Tibial artery (tissue), 4 donors: ENCODE measurements at regions not wholly inside any gene's neighbourhood (a gene's known extent, or its start where the extent isn't known, plus 50 kb on each side); places are given as distances from the start of the nearest gene placed in this dataset.

Experiments
- DNase-seq, 2 donors: peaks; one replicate each; pipeline ENCODE4 v3.0.0-alpha.2; 2019
- H3K27ac ChIP-seq, 2 donors: fragments of 200-600 bp; sonication (generic) in 1 of 2; 1 replicate in 1 of 2; 2 replicates in 1 of 2; pipeline ENCODE4 v1.5.1; 2018 to 2019; ENCODE audit warnings: mild to moderate bottlenecking in 1 of 2
- H3K27me3 ChIP-seq, 2 donors: fragments of 200-600 bp; sonication (generic) in 1 of 2; one replicate each; pipeline versions ENCODE4 v1.5.1 to v1.6.0; 2016 to 2019
- H3K36me3 ChIP-seq, 3 donors: fragments of 200-600 bp; sonication (generic) in 2 of 3; one replicate each; pipeline ENCODE4 v1.5.1; 2016 to 2019; ENCODE audit warnings: mild to moderate bottlenecking in 2 of 3
- H3K4me1 ChIP-seq, 4 donors: fragments of 200-600 bp; sonication (generic) in 2 of 4; 1 replicate in 3 of 4; 2 replicates in 1 of 4; pipeline ENCODE4 v1.5.1; 2016 to 2019
- H3K4me3 ChIP-seq, 2 donors: fragments of 200-600 bp; sonication (generic) in 1 of 2; 1 replicate in 1 of 2; 2 replicates in 1 of 2; pipeline ENCODE4 v1.5.1; 2018 to 2019; ENCODE audit warnings: mild to moderate bottlenecking in 2 of 2
- H3K9me3 ChIP-seq, 3 donors: fragments of 200-600 bp; sonication (generic) in 1 of 3; one replicate each; pipeline ENCODE4 v1.5.1; 2016 to 2019
- intact Hi-C: fragments of 100-400 bp; cut with DNase I; formaldehyde crosslinking; loops from one replicate; pipeline ENCODE4 v1.15.0; 2023; ENCODE audit warnings: low total_unique reads
- TF ChIP-seq, protein P1 (sequence below), 2 experiments: fragments of 200-600 bp in 1 of 2; fragments of 450-650 bp in 1 of 2; IDR thresholded peaks; one replicate each; pipeline ENCODE4 v1.5.1; 2017 to 2019; ENCODE audit warnings: antibody characterized with exemption in 2 of 2, mild to moderate bottlenecking in 1 of 2, moderate library complexity in 1 of 2

DNA sequence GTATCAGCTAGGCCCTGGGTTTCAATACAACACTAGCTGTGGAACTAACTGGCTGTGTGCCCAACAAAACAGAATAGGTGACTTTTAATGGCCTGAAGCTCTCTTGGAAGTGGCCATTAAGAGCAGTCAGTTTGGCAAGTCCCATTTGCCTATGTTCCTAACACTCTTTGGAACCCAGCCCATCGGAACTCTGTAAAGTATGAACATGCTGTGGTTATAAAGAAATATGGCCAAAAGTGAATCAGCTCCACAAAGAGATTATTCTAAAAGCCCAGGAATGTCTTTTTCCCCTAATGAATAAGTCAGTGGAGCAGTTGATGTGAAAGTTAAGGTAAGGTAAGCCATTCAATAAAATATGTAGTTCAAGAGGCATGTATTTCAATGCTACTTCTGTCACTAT is 223.7 kb upstream of the ADAMTS5 start:
- H3K4me1 ChIP-seq = peaks cover 0 to 4% (median 2%) of the 10 kb centered on the region in 4 donors
- intact Hi-C loops = no loop called here
- H3K36me3 ChIP-seq = no peaks in the 10 kb centered on the region
- H3K4me3 ChIP-seq = no peak overlapping the region
- TF ChIP-seq, protein P1, sequence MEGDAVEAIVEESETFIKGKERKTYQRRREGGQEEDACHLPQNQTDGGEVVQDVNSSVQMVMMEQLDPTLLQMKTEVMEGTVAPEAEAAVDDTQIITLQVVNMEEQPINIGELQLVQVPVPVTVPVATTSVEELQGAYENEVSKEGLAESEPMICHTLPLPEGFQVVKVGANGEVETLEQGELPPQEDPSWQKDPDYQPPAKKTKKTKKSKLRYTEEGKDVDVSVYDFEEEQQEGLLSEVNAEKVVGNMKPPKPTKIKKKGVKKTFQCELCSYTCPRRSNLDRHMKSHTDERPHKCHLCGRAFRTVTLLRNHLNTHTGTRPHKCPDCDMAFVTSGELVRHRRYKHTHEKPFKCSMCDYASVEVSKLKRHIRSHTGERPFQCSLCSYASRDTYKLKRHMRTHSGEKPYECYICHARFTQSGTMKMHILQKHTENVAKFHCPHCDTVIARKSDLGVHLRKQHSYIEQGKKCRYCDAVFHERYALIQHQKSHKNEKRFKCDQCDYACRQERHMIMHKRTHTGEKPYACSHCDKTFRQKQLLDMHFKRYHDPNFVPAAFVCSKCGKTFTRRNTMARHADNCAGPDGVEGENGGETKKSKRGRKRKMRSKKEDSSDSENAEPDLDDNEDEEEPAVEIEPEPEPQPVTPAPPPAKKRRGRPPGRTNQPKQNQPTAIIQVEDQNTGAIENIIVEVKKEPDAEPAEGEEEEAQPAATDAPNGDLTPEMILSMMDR (IDR thresholded peaks at IDR 0.05) = no peak
- no peaks in the 10 kb centered on the region for H3K27me3 ChIP-seq
- no peak for DNase-seq
- H3K9me3 ChIP-seq = no peaks in the 10 kb centered on the region
- H3K27ac ChIP-seq = no peak overlapping the region

DNA sequence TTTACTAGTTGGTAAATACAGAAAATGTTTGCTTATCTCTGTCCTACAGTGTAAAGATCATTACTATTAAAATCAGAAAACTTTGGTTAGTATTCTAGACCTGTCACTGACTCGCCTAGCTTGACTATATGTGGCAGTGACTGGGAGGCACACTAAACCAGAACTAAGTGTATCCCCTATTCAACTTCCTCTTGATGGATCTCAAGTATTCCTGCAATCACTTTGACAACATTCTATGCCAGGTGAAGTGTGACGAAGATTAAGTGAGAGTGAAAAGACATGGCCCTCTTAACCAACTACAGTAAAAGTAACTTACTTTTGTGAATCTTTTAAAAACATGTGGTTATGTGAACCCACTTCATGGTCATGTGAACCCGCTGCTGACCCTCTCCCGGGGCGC is 223.0 kb upstream of the ADAMTS5 start:
- TF ChIP-seq, protein P1 (IDR thresholded peaks at IDR 0.05) = no peak
- Histone ChIP-seq H3K4me1 (peaks cover 0 to 4% (median 2%) of the 10 kb centered on the region in 4 donors), H3K9me3 (no peaks in the 10 kb centered on the region), H3K27ac (no peak overlapping the region), H3K27me3 (no peaks in the 10 kb centered on the region), H3K4me3 (no peak overlapping the region), H3K36me3 (no peaks in the 10 kb centered on the region)
- intact Hi-C loops = no loop called here
- no peak for DNase-seq

DNA sequence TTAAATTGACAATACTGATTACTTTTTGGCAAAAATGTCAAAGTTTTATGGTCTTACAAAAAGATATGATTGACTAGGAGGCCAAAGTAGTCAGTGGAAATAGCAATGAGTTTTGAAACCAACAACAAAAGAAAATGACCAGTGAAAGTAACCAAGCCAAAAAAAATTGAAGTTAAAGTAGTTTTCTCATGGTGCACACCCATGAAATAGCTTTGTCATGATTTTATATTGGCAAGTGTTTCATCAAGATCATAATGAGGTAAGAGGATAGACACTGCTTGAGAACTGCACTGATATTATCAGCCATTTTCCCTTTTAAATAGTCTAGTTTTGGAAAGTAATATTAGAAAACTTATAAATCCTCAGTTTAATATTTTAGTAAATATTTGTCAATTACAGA is 206.2 kb upstream of the ADAMTS5 start:
- H3K9me3 ChIP-seq = no peaks in the 10 kb centered on the region
- no peak overlapping the region for H3K27ac ChIP-seq
- H3K4me1 ChIP-seq = peaks cover 0 to 16% (median 2%) of the 10 kb centered on the region in 4 donors
- H3K4me3 ChIP-seq = no peak overlapping the region
- no peaks in the 10 kb centered on the region for H3K27me3 ChIP-seq
- no peaks in the 10 kb centered on the region for H3K36me3 ChIP-seq
- TF ChIP-seq, protein P1 (IDR thresholded peaks at IDR 0.05) = no peak
- no peak for DNase-seq
- intact Hi-C loops = no loop called here

DNA sequence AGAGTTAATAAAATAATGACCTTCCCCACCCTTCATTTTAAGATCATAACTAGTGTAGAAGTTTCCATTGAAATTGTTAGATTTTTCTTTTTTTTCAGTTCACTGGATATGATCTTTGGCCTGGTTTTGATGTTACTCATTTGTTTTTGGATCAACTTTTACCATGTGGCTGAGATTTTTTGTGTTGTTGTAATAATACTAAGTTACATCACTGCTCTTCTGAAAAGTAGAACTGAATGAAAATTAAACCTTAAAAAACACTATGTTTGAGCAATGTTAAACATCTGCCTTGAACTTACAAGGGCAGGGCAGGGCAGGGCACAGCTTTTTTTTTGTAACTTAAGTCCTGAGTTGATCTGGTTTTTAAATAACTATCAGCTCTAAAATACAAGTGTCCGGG is 204.8 kb upstream of the ADAMTS5 start:
- H3K9me3 ChIP-seq = no peaks in the 10 kb centered on the region
- H3K4me3 ChIP-seq = no peak overlapping the region
- no peak for DNase-seq
- H3K4me1 ChIP-seq = peaks cover 0 to 16% (median 2%) of the 10 kb centered on the region in 4 donors
- TF ChIP-seq, protein P1 (IDR thresholded peaks at IDR 0.05) = no peak
- intact Hi-C loops = no loop called here
- H3K36me3 ChIP-seq = no peaks in the 10 kb centered on the region
- H3K27me3 ChIP-seq = no peaks in the 10 kb centered on the region
- H3K27ac ChIP-seq = no peak overlapping the region

DNA sequence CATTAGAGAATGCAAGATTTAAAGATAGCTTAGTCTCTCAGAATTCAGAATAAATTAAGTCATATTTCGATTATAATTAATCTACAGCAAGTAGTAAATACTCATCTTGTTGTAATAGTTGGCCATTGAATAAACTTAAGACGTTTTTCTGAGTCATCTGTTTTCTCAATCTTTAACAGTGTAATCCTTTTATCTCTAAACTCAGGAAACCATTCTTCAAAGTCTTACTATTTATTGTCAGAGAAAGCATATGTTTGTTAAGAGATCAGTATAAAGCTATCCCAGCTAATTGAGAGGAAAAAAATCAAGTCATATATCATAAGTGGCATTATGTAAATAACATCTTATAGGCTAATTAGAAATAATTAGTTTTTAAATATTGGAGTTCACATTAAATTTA is 201.2 kb upstream of the ADAMTS5 start:
- TF ChIP-seq, protein P1 (IDR thresholded peaks at IDR 0.05) = no peak
- Histone ChIP-seq H3K36me3 (no peaks in the 10 kb centered on the region), H3K4me3 (no peak overlapping the region), H3K9me3 (no peaks in the 10 kb centered on the region), H3K27ac (no peak overlapping the region), H3K27me3 (no peaks in the 10 kb centered on the region), H3K4me1 (peaks cover 0 to 16% (median 2%) of the 10 kb centered on the region in 4 donors)
- intact Hi-C loops = no loop called here
- no peak for DNase-seq
